Panc1 (cell line): ENCODE measurements at regions not wholly inside any gene's neighbourhood (a gene's known extent, or its start where the extent isn't known, plus 50 kb on each side); places are given as distances from the start of the nearest gene placed in this dataset.

Experiments
- ATAC-seq: fragments of 200-7000 bp; cut with Tn5 transposase; 2 replicates; pipeline ENCODE4 v1.9.1; 2020; ENCODE audit warnings: mild to moderate bottlenecking, moderate library complexity
- BruUV-seq: library from RNA; stranded (reverse); fragments of 400-500 nt; replicated peaks from 2 replicates; lab custom pipeline; 2021; lab: Mats Ljungman, UMichigan
- CTCF ChIA-PET: fragments of 300-600 bp; sonication (Branson Sonifier 250); formaldehyde crosslinking; loops from one replicate; lab custom pipeline; 2022; ENCODE audit warnings: antibody characterized with exemption; lab: Charles Lee
- POLR2A ChIA-PET: fragments of 300-600 bp; sonication (Branson Sonifier 250); formaldehyde crosslinking; loops from one replicate; lab custom pipeline; 2022; ENCODE audit warnings: antibody characterized with exemption; lab: Charles Lee
- DNase-seq: peaks from one replicate; pipeline ENCODE4 v3.0.0-alpha.2; 2010; ENCODE audit warnings: low read depth, low spot score
- H3K27ac ChIP-seq: 2 replicates; pipeline ENCODE4 v1.5.1; 2011; ENCODE audit warnings: mild to moderate bottlenecking, low read length, inconsistent platforms
- H3K27me3 ChIP-seq: fragments of 200-500 bp; sonication (Bioruptor generic); 2 replicates; pipeline ENCODE4 v1.6.0; 2014; ENCODE audit warnings: low read length, inconsistent platforms; ENCODE audit not compliant: control insufficient read depth, insufficient read depth
- H3K36me3 ChIP-seq: fragments of 200-500 bp; sonication (Bioruptor generic); 2 replicates; pipeline ENCODE4 v1.5.1; 2014; ENCODE audit warnings: inconsistent platforms, mild to moderate bottlenecking, low read length, moderate library complexity; ENCODE audit not compliant: control insufficient read depth, insufficient read depth
- H3K4me1 ChIP-seq: 2 replicates; pipeline ENCODE4 v1.5.1; 2011; ENCODE audit warnings: inconsistent platforms, mild to moderate bottlenecking, low read length, moderate library complexity; ENCODE audit not compliant: control insufficient read depth, insufficient read depth
- H3K4me3 ChIP-seq, 2 experiments: 2 replicates each; pipeline ENCODE4 v1.5.1; 2011 to 2012; ENCODE audit warnings: low read depth in 2 of 2, low read length in 2 of 2, mild to moderate bottlenecking in 2 of 2, inconsistent platforms in 1 of 2, moderate library complexity in 1 of 2
- H3K9me3 ChIP-seq: fragments of 200-500 bp; sonication (Bioruptor generic); 2 replicates; pipeline ENCODE4 v1.5.1; 2014; ENCODE audit warnings: low read depth, mild to moderate bottlenecking, inconsistent platforms, low read length, moderate library complexity; ENCODE audit not compliant: control insufficient read depth, insufficient read depth
- CTCF ChIP-seq: fragments of 450-650 bp; IDR thresholded peaks from 2 replicates; pipeline ENCODE4 v1.5.1; 2017; ENCODE audit warnings: mild to moderate bottlenecking
- POLR2AphosphoS5 ChIP-seq: IDR thresholded peaks from 2 replicates; pipeline ENCODE4 v1.6.1; 2012; ENCODE audit warnings: mild to moderate bottlenecking, low read depth, low read length, moderate library complexity
- REST ChIP-seq, 2 experiments: IDR thresholded peaks; 2 replicates each; pipeline ENCODE4 v1.6.1; 2011 to 2012; ENCODE audit warnings: low read depth in 2 of 2, control low read depth in 1 of 2, low read length in 1 of 2, mild to moderate bottlenecking in 1 of 2, moderate library complexity in 1 of 2; ENCODE audit not compliant: insufficient read depth in 1 of 2
- SIN3A ChIP-seq: IDR thresholded peaks from 2 replicates; pipeline ENCODE4 v1.6.1; 2012; ENCODE audit warnings: low read depth, mild to moderate bottlenecking, low read length, moderate library complexity, borderline replicate concordance; ENCODE audit not compliant: insufficient read depth
- TCF7L2 ChIP-seq: IDR thresholded peaks from 2 replicates; pipeline ENCODE4 v1.6.1; 2011; ENCODE audit warnings: mild to moderate bottlenecking, low read depth, low read length, inconsistent platforms
- in situ Hi-C: cut with HindIII; loops from 2 replicates; pipeline ENCODE4 v1.10.0; 2016; ENCODE audit warnings: low sequenced_read_pairs, low pct_unique_long_range_greater_than_20kb
- intact Hi-C: fragments of 100-400 bp; cut with micrococcal nuclease; formaldehyde crosslinking; loops from one replicate; pipeline ENCODE4 v1.10.0; 2022; ENCODE audit not compliant: unreplicated experiment

- DNase-seq (no peak), ATAC-seq (no peak)
- intact Hi-C loops: no loop called here
- no peak overlapping the region for H3K4me3 ChIP-seq
- H3K9me3 ChIP-seq: no peaks in the 10 kb centered on the region
- ChIA-PET CTCF (no interaction called here), POLR2A (no interaction called here)
- no peaks in the 10 kb centered on the region for H3K36me3 ChIP-seq
- H3K27ac ChIP-seq: no peak overlapping the region
- in situ Hi-C loops: no loop called here
- H3K27me3 ChIP-seq: peaks cover 19% of the 10 kb centered on the region
- BruUV-seq: no TSS peak
- no peaks in the 10 kb centered on the region; the same call in 1 of the 2 replicates for H3K4me1 ChIP-seq
- no peak for TF ChIP-seq SIN3A
- TF ChIP-seq CTCF: no peak
- no peak for TF ChIP-seq POLR2AphosphoS5
- TF ChIP-seq REST (IDR thresholded peaks at IDR 0.05; ENCODE audit: insufficient read depth in 1 of 2, low read depth in 2 of 2, low read length in 1 of 2): no peak
These were observed 84.2 kb downstream of the ZNF280B start for GRCh38 chr22:22424210-22424800.

GRCh38 chr22:22424956-22425355 lies 83.6 kb downstream of the ZNF280B start:
- Histone ChIP-seq H3K4me3 (no peak overlapping the region), H3K9me3 (no peaks in the 10 kb centered on the region), H3K4me1 (no peaks in the 10 kb centered on the region; the same call in 1 of the 2 replicates), H3K36me3 (no peaks in the 10 kb centered on the region), H3K27me3 (peaks cover 16% of the 10 kb centered on the region), H3K27ac (no peak overlapping the region)
- TF ChIP-seq SIN3A (no peak), REST (IDR thresholded peaks at IDR 0.05; ENCODE audit: insufficient read depth in 1 of 2, low read depth in 2 of 2, low read length in 1 of 2) (no peak), CTCF (no peak), TCF7L2 (no peak), POLR2AphosphoS5 (no peak)
- intact Hi-C loops: no loop called here
- in situ Hi-C loops: no loop called here
- no TSS peak for BruUV-seq
- ChIA-PET CTCF (no interaction called here), POLR2A (no interaction called here)
- ATAC-seq (no peak), DNase-seq (no peak)
